B cell (primary cell): ENCODE measurements at regions not wholly inside any gene's neighbourhood (a gene's known extent, or its start where the extent isn't known, plus 50 kb on each side); places are given as distances from the start of the nearest gene placed in this dataset.

ENCODE experiments used
- ATAC-seq: fragments of 200-7000 bp; cut with Tn5 transposase; one replicate; pipeline ENCODE4 v1.10.0; 2021; ENCODE audit warnings: low read depth, mild to moderate bottlenecking, moderate number of reproducible peaks, moderate library complexity
- CTCF ChIA-PET: fragments of 350-600 bp; sonication (Branson Sonifier 250); formaldehyde crosslinking; loops from one replicate; lab custom pipeline; 2021; ENCODE audit warnings: antibody characterized with exemption, inconsistent platforms; lab: Charles Lee
- POLR2A ChIA-PET: fragments of 350-600 bp; sonication (Branson Sonifier 250); formaldehyde crosslinking; loops from one replicate; lab custom pipeline; 2021; ENCODE audit warnings: antibody characterized with exemption; lab: Charles Lee
- DNase-seq: peaks from one replicate; pipeline ENCODE4 v3.0.0; 2013
- H2AFZ ChIP-seq: 2 replicates; pipeline ENCODE4 v1.6.1; 2012; ENCODE audit warnings: mild to moderate bottlenecking, low read depth, low read length; ENCODE audit not compliant: insufficient read depth, poor library complexity, severe bottlenecking
- H3K27ac ChIP-seq, 2 donors: 1 replicate in 1 of 2; 2 replicates in 1 of 2; pipeline ENCODE4 v1.5.1; 2012 to 2013; ENCODE audit warnings: low read length in 2 of 2, mild to moderate bottlenecking in 2 of 2, moderate library complexity in 1 of 2
- H3K27me3 ChIP-seq, 4 experiments: fragments of 200-600 bp in 1 of 4; sonication (generic) in 1 of 4; replicated peaks in 1 of 4; 1 replicate in 2 of 4; 2 replicates in 2 of 4; pipeline versions ENCODE4 v1.6.1 to v1.7.0; 2013 to 2016; ENCODE audit warnings: low read length in 3 of 4, mild to moderate bottlenecking in 2 of 4, mixed read lengths in 1 of 4, moderate library complexity in 1 of 4; ENCODE audit not compliant: insufficient read depth in 4 of 4, control insufficient read depth in 3 of 4; ENCODE audit errors: control extremely low read depth in 1 of 4
- H3K36me3 ChIP-seq, 2 experiments: replicated peaks in 1 of 2; 1 replicate in 1 of 2; 2 replicates in 1 of 2; pipeline versions ENCODE4 v1.6.1 to v1.7.1; 2013; ENCODE audit warnings: low read length in 1 of 2; ENCODE audit not compliant: insufficient read depth in 2 of 2, control insufficient read depth in 1 of 2; ENCODE audit errors: control extremely low read depth in 1 of 2, extremely low read depth in 1 of 2
- H3K4me1 ChIP-seq, 2 donors: fragments of 200-600 bp in 1 of 2; sonication (generic) in 1 of 2; 1 replicate in 1 of 2; 2 replicates in 1 of 2; pipeline versions ENCODE4 v1.5.1 to v1.6.1; 2013 to 2017; ENCODE audit warnings: low read length in 2 of 2; ENCODE audit not compliant: control insufficient read depth in 2 of 2, insufficient read depth in 2 of 2
- H3K4me2 ChIP-seq: replicated peaks from 2 replicates; pipeline ENCODE3; 2012; ENCODE audit warnings: mild to moderate bottlenecking, low read depth, low read length; ENCODE audit not compliant: poor library complexity, severe bottlenecking
- H3K4me3 ChIP-seq, 5 experiments: fragments of 200-600 bp in 1 of 5; sonication (generic) in 1 of 5; 1 replicate in 3 of 5; 2 replicates in 2 of 5; pipeline versions ENCODE4 v1.5.1 to v1.7.0; 2011 to 2016; ENCODE audit warnings: low read length in 4 of 5, mild to moderate bottlenecking in 4 of 5, low read depth in 2 of 5, control low read depth in 1 of 5, moderate library complexity in 1 of 5; ENCODE audit not compliant: insufficient read depth in 1 of 5; ENCODE audit errors: control extremely low read depth in 1 of 5, extremely low read depth in 1 of 5
- H3K79me2 ChIP-seq: fragments of 200-600 bp; sonication (generic); one replicate; pipeline ENCODE4 v1.6.0; 2016; ENCODE audit warnings: low read length; ENCODE audit not compliant: control insufficient read depth, insufficient read depth
- H3K9ac ChIP-seq: fragments of 200-600 bp; sonication (generic); 2 replicates; pipeline ENCODE4 v1.6.1; 2017; ENCODE audit warnings: mild to moderate bottlenecking, low read length, moderate library complexity
- H3K9me3 ChIP-seq, 3 donors: one replicate each; pipeline versions ENCODE4 v1.6.1 to v1.7.1; 2013; ENCODE audit warnings: low read length in 2 of 3; ENCODE audit not compliant: control insufficient read depth in 2 of 3, insufficient read depth in 1 of 3; ENCODE audit errors: control extremely low read depth in 1 of 3
- H4K20me1 ChIP-seq: 2 replicates; pipeline ENCODE4 v1.6.0; 2012; ENCODE audit warnings: mild to moderate bottlenecking, low read length; ENCODE audit not compliant: insufficient read depth, control insufficient read depth, poor library complexity, severe bottlenecking
- H3K27ac Mint-ChIP-seq: one replicate; pipeline ENCODE4 v1.8.0; 2021; ENCODE audit warnings: mixed read lengths
- H3K27me3 Mint-ChIP-seq: one replicate; pipeline ENCODE4 v1.8.0; 2021; ENCODE audit warnings: mixed read lengths
- H3K4me1 Mint-ChIP-seq: one replicate; pipeline ENCODE4 v1.8.0; 2021; ENCODE audit warnings: mixed read lengths
- H3K4me3 Mint-ChIP-seq: one replicate; pipeline ENCODE4 v1.8.0; 2021; ENCODE audit warnings: mixed read lengths
- H3K9me3 Mint-ChIP-seq: one replicate; pipeline ENCODE4 v1.8.0; 2022; ENCODE audit warnings: mixed read lengths; ENCODE audit not compliant: insufficient read depth
- CTCF ChIP-seq: fragments of 200-600 bp; IDR thresholded peaks from one replicate; pipeline ENCODE4 v1.8.0; 2022; ENCODE audit warnings: antibody characterized with exemption, mild to moderate bottlenecking
- EZH2 ChIP-seq: IDR thresholded peaks from 2 replicates; pipeline ENCODE4 v1.6.1; 2012; ENCODE audit warnings: borderline replicate concordance, low read depth, mild to moderate bottlenecking, moderate library complexity, low read length; ENCODE audit not compliant: insufficient read depth, poor library complexity, severe bottlenecking
- WGBS: methylation state at CpG from one replicate; pipeline ENCODE4 v1.1.5; 2013; ENCODE audit warnings: missing lambda C conversion rate; ENCODE audit not compliant: insufficient coverage; 5-methylcytosine and 5-hydroxymethylcytosine counted together
- intact Hi-C: fragments of 100-400 bp; cut with micrococcal nuclease; formaldehyde crosslinking; loops from one replicate; pipeline ENCODE4 v1.10.0; 2022

- Mint-ChIP-seq H3K9me3 (no peaks in the 10 kb centered on the region), H3K27ac (no peak overlapping the region), H3K4me3 (no peak overlapping the region), H3K27me3 (peaks cover 7% of the 10 kb centered on the region), H3K4me1 (no peaks in the 10 kb centered on the region)
- Histone ChIP-seq H3K9me3 (peaks cover 0 to 4% (median 0%) of the 10 kb centered on the region in 3 donors), H3K9ac (no peak overlapping the region), H3K36me3 (no peaks in the 10 kb centered on the region), H3K27ac (no peak overlapping the region), H3K4me2 (no peak overlapping the region), H3K4me3 (no peak overlapping the region), H3K79me2 (no peaks in the 10 kb centered on the region), H2AFZ (no peak overlapping the region), H4K20me1 (no peaks in the 10 kb centered on the region), H3K27me3 (no peaks in the 10 kb centered on the region), H3K4me1 (no peaks in the 10 kb centered on the region)
- DNase-seq (no peak), ATAC-seq (no peak)
- ChIA-PET CTCF (no interaction called here), POLR2A (no interaction called here)
- intact Hi-C loops, result no loop called here
- TF ChIP-seq CTCF, result no peak
- no peak for TF ChIP-seq EZH2
- 82% methylated on average over 5 of the region's 7 CpGs for WGBS
These were observed 171.5 kb downstream of the ADSS2 start for GRCh38 chr1:244280201-244280600.

- Histone ChIP-seq H3K9ac (no peak overlapping the region), H3K27ac (no peak overlapping the region), H4K20me1 (no peaks in the 10 kb centered on the region), H3K4me2 (no peak overlapping the region), H3K4me3 (no peak overlapping the region), H3K79me2 (no peaks in the 10 kb centered on the region), H3K27me3 (no peaks in the 10 kb centered on the region), H3K4me1 (no peaks in the 10 kb centered on the region), H2AFZ (no peak overlapping the region), H3K9me3 (peaks cover 0 to 4% (median 0%) of the 10 kb centered on the region in 3 donors), H3K36me3 (no peaks in the 10 kb centered on the region)
- CTCF ChIA-PET, result no interaction called here
- POLR2A ChIA-PET, result no interaction called here
- peaks cover 7% of the 10 kb centered on the region for H3K27me3 Mint-ChIP-seq
- no peak for ATAC-seq
- no peaks in the 10 kb centered on the region for H3K9me3 Mint-ChIP-seq
- H3K4me3 Mint-ChIP-seq, result no peak overlapping the region
- DNase-seq, result no peak
- H3K27ac Mint-ChIP-seq, result no peak overlapping the region
- 90% methylated on average over 1 of the region's 1 CpG for WGBS
- H3K4me1 Mint-ChIP-seq, result no peaks in the 10 kb centered on the region
- intact Hi-C loops, result no loop called here
- TF ChIP-seq CTCF (no peak), EZH2 (no peak)
These were observed 170.8 kb downstream of the ADSS2 start for GRCh38 chr1:244280859-244281258.
